Body of pancreas (tissue), 4 donors: ENCODE measurements at regions not wholly inside any gene's neighbourhood (a gene's known extent, or its start where the extent isn't known, plus 50 kb on each side); places are given as distances from the start of the nearest gene placed in this dataset.
"Not testable (repeated sequence)": the region's sequence is repeated elsewhere in the genome, so short reads cannot be mapped to it uniquely, and the experiment has no call there.

Experiments used
- POLR2A ChIP-seq, 3 donors: fragments of 450-650 bp; IDR thresholded peaks; one replicate each; pipeline ENCODE4 v1.6.1; 2016; ENCODE audit warnings: antibody characterized with exemption in 3 of 3, mild to moderate bottlenecking in 2 of 3
- TF ChIP-seq, protein P1 (sequence below), 7 experiments: fragments of 450-650 bp in 4 of 7; fragments of 200-600 bp in 3 of 7; sonication (generic) in 3 of 7; IDR thresholded peaks; one replicate each; pipeline ENCODE4 v1.5.1; 2016 to 2019; ENCODE audit warnings: antibody characterized with exemption in 7 of 7

DNA sequence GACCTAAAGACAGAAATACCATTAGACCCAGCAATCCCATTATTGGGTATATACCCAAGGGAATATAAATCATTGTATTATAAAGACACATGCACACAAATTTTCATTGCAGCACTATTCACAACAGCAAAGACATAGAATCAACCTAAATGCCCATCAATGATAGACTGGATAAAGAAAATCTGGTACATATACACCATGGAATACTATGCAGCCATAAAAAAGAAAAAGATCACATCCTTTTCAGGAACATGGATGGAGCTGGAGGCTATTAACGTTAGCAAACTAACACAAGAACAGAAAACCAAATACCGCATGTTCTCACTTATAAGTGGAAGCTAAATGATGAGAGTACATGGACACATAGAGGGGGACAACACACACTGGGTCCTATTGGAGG is 280.1 kb upstream of the G2E3 start:
- TF ChIP-seq, protein P1, sequence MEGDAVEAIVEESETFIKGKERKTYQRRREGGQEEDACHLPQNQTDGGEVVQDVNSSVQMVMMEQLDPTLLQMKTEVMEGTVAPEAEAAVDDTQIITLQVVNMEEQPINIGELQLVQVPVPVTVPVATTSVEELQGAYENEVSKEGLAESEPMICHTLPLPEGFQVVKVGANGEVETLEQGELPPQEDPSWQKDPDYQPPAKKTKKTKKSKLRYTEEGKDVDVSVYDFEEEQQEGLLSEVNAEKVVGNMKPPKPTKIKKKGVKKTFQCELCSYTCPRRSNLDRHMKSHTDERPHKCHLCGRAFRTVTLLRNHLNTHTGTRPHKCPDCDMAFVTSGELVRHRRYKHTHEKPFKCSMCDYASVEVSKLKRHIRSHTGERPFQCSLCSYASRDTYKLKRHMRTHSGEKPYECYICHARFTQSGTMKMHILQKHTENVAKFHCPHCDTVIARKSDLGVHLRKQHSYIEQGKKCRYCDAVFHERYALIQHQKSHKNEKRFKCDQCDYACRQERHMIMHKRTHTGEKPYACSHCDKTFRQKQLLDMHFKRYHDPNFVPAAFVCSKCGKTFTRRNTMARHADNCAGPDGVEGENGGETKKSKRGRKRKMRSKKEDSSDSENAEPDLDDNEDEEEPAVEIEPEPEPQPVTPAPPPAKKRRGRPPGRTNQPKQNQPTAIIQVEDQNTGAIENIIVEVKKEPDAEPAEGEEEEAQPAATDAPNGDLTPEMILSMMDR (IDR thresholded peaks at IDR 0.05), result not testable (repeated sequence)
- TF ChIP-seq POLR2A (IDR thresholded peaks at IDR 0.05), result not testable (repeated sequence)
